ENCODE measurements at regions not wholly inside any gene's neighbourhood (a gene's known extent, or its start where the extent isn't known, plus 50 kb on each side); places are given as distances from the start of the nearest gene placed in this dataset.

DNA sequence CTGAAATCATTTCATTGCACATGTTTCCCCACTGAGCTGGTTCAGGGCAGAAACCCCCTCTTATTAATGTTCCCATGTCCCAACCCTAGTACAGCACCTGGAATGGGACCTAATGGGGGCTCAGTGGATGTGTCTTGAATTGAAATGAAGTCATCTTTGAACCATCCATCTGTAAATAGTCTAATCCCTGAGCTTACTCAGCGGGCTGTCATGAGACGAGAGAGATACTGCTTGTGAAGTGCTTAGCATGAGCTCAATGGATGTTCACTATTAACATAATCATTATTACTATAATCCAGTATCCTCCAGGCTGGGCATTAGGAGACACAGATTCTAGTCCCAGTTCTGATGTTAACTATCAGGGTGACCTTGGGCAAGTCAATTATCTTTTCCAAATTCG, 106.6 kb upstream of the LRFN2 start:
- no peak overlapping the region for H3K27ac ChIP-seq (ENCODE audit: insufficient read depth, low read depth, low read length)
- TF ChIP-seq FOS (IDR thresholded peaks at IDR 0.05; ENCODE audit: borderline replicate concordance, insufficient read depth, low read length) (no peak), MYC (IDR thresholded peaks at IDR 0.05; ENCODE audit: low read depth, low read length) (no peak), POLR2A (IDR thresholded peaks at IDR 0.05; ENCODE audit: low read depth, low read length) (no peak), POLR2AphosphoS5 (IDR thresholded peaks at IDR 0.05; ENCODE audit: insufficient read depth, low read depth, low read length) (no peak), GATA2 (IDR thresholded peaks at IDR 0.05; ENCODE audit: insufficient read depth, insufficient read length, low read depth, low read length) (no peak), JUN (IDR thresholded peaks at IDR 0.05; ENCODE audit: borderline replicate concordance, insufficient read depth, insufficient read length, low read depth) (no peak), CTCF (IDR thresholded peaks at IDR 0.05; ENCODE audit: extremely low read depth in 1 of 2, insufficient read depth in 1 of 2, low read depth in 1 of 2, low read length in 2 of 2) (no peak), EZH2 (IDR thresholded peaks at IDR 0.05; ENCODE audit: borderline replicate concordance, low read depth, low read length, severe bottlenecking) (no peak)
- TF ChIP-seq, protein P1, sequence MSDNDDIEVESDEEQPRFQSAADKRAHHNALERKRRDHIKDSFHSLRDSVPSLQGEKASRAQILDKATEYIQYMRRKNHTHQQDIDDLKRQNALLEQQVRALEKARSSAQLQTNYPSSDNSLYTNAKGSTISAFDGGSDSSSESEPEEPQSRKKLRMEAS (IDR thresholded peaks at IDR 0.05; ENCODE audit: insufficient read depth, insufficient read length), result no peak
- H3K4me3 ChIP-seq (replicated peaks in 1 of 3; ENCODE audit: insufficient read depth in 1 of 3, low read depth in 1 of 3, low read length in 3 of 3), result no peak overlapping the region
- no peaks in the 10 kb centered on the region for H3K27me3 ChIP-seq (ENCODE audit: control insufficient read depth in 2 of 2, insufficient read depth in 2 of 2, low read length in 2 of 2)
- intact Hi-C loops (cut with micrococcal nuclease), result no loop called here
- FAIRE-seq, result no peak
- H3K4me2 ChIP-seq (ENCODE audit: insufficient read depth, low read length), result no peak overlapping the region
- H3K9ac ChIP-seq (replicated peaks; ENCODE audit: extremely low read depth, insufficient read depth, low read length), result no peak overlapping the region
- H3K9me1 ChIP-seq (replicated peaks; ENCODE audit: control insufficient read depth, extremely low read depth, insufficient read depth, low read length), result no peaks in the 10 kb centered on the region
- H2AFZ ChIP-seq (ENCODE audit: low read depth, low read length), result no peak overlapping the region
- H3K4me1 ChIP-seq (ENCODE audit: control insufficient read depth, extremely low read depth, insufficient read depth, low read length), result no peaks in the 10 kb centered on the region
- no peaks in the 10 kb centered on the region for H3K36me3 ChIP-seq (ENCODE audit: control insufficient read depth in 2 of 2, extremely low read depth in 1 of 2, insufficient read depth in 2 of 2, low read length in 2 of 2)
- BruUV-seq (replicated peaks), result no TSS peak
- ChIA-PET POLR2A (no interaction called here), CTCF (interaction anchor here (0.8 to 1.0 kb wide), 2 partner anchors 12 to 14 kb away, joined by 3 read pairs; no protein-coding TSS in a partner anchor)
- dilution Hi-C loops (cut with MboI; ENCODE audit: extremely low pct_ligation_motif_present, low sequenced_read_pairs), result no loop called here
- H3K9me3 ChIP-seq (replicated peaks; ENCODE audit: control insufficient read depth, insufficient read depth, low read length), result no peaks in the 10 kb centered on the region
- H3K79me2 ChIP-seq (ENCODE audit: control insufficient read depth, insufficient read depth, low read length), result no peaks in the 10 kb centered on the region
- no peaks in the 10 kb centered on the region for H4K20me1 ChIP-seq (replicated peaks; ENCODE audit: control insufficient read depth, extremely low read depth, insufficient read depth, low read length)
- DNase-seq (ENCODE audit: low read depth, low spot score), result no peak
